GM19035 (cell line): ENCODE measurements at regions not wholly inside any gene's neighbourhood (a gene's known extent, or its start where the extent isn't known, plus 50 kb on each side); places are given as distances from the start of the nearest gene placed in this dataset.

Source experiments
- ATAC-seq: cut with Tn5 transposase; IDR thresholded peaks from one replicate; pipeline ENCODE4 v1.9.1; 2021; ENCODE audit not compliant: unreplicated experiment

DNA sequence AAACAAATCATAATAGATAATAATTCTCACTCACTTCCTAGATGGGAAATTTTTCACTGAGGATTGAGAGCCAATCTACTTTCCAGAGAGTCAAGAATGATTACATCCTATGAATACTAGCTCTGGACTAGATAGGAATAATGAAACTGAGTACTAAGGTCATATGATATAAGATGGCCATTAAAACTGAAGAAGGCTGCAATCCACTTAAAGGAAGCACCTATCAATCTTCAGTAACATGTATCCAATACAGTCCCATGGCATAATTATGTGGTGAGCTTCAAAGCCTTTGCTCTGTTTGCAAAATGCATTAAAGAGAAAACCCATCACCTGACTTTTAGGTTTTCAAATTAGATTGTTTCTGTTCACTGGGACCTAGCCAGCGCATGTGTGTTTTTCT lies 398.0 kb upstream of the MEIS1 start:
- no peak for ATAC-seq

DNA sequence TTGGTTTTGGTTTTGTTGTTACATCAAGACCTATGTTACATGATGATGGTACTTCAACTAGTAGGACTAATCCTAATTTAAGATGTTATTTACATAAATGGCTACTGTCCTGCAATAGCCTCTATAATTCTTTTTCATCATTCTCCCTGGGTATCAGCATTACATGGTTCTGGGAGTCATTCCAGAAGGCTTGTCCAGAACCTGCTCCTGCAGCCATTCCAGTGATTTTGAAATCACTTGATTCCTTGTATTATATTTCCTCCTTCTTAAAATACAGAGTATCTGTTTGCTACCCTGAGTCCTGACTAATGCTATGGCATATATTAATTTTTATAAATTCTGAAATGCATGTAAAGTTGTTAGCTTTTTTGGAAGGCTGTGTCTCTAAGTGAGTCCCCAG lies 400.5 kb upstream of the MEIS1 start:
- no peak for ATAC-seq

DNA sequence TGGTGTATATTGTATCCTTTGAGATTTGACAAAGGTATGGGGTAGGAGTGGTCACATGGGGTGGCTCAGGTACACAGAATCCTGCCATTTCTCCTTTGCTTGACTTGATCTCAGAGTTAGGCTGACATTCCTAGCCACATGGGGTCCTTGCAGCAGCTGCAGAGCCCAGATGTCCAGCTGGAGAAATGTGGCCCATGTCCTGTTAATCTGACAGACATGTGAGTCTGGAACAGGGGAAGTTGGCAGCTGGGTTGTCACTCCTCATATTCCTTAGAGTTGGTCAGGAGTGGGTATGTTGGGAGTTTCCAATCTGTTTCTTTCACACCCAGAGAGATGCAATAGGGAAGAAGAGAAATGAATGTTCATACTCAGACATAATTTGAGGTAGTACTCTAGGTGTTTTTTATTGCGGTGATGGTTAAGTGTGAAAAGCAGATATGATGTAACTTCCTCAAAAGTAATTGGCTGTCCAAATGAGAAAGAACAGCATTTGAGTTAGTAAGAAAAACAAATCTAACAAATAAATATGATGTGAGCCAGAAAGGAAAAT lies 402.6 kb upstream of the MEIS1 start:
- no peak for ATAC-seq

DNA sequence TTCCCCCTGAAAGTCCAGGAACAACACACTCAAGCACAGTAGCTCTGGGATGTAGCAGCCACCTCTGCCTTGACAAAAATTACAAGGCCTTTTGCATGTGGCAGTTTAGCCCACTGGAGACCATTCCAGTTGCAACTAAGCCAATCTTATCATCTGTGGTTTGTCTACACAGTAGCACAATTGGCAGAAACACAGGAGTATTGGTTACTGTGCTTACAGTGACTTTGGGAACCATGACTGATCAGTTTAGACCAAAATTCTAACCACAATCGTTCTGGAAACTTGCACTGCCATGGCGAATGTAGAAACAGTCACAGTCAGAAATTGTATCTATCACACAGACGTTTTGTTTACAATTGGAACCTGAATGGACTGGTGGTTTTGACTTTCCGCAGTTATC lies 403.7 kb upstream of the MEIS1 start:
- no peak for ATAC-seq

DNA sequence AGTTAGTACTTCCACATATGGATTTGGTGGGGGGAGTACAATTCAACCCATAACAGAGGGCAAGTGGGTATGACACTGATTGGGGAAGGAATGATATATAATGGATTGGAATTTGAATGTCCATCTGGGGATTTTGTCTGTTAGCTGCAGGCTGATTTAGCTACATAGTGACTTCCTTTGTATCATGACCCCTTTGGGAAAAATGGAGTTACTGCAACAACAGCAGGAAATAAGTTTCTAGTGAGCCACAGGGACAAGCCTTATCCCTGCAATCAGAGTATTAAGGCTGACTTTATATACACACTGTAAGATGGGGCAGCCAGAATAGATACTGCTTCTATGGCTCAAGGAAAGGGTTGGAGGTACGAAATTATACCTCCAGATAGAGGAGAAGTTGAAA lies 404.4 kb upstream of the MEIS1 start:
- ATAC-seq, result no peak

DNA sequence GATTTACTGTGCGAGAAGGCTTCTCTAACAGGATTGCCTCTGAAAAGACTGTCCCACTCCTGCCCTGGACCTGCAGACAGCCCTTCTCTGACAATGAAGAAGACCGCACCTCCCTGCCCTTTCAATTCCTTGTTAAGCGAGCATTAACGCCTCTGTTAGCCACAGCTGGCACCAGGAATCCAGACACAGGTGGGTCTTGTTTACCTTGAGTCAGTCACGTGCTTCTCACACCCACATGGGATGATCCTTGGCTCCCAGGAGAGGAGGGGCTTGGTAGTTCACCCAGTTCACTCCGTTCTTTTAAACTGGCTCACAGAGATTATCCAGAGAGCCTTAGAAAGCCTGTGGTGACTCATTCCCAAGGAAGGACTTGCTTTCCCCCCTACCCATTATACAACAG lies 410.5 kb upstream of the MEIS1 start:
- ATAC-seq, result no peak

DNA sequence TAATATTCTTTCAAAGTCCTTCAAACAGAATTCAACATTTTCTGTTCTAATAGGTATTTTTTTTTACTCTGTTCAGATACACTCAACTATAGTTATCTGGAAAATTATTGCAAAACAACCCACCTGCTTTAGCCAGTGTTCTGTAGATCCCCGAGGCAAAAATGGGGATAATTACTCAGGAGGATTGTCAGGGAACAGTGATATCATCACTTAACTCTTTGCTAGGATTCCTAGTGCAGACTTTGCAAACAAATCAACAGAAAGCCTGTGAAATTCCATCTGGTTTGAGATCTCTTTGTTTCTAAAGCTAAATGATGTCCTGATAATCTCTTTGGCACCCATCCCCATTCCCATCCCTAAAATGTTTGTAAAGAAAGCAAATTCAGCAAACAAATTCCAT lies 413.6 kb upstream of the MEIS1 start:
- no peak for ATAC-seq

DNA sequence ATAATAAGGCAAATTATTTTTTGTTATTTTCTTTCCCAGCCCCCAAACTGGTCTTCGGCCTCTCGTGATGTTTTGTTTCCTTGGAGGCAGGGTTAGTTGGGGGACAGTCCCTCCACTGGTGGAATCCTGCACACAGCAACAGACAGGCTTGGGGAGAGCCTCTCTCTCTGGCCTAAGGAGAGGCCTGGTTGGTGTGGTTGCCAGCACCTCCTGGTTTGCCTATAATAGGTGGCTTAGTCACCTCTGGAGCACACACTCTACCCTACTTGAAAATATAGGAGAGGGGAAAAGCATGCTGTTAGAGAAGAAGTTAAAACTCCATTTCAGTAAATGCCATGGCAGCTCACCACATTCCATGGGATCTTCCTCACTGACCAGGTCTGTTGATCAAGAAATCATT lies 417.2 kb upstream of the MEIS1 start:
- no peak for ATAC-seq

DNA sequence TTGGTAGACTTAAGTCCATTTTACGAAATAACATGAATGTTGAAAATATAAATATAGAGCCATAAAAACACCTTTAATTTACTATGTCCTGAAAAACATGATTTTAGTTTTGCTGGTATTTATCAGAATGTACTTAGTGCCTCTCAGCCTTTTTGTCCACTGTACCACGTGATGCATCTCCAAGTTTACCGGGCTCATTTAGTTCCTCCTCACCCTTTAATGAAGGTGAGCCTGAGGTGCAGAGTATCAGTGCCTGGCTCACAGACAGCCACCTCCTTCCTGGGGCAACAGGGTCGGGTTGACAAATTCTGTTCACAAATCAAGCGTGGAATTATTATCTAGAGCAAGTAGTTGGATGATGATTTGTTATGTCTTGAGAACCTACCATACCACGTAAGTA lies 420.5 kb upstream of the MEIS1 start:
- no peak for ATAC-seq

DNA sequence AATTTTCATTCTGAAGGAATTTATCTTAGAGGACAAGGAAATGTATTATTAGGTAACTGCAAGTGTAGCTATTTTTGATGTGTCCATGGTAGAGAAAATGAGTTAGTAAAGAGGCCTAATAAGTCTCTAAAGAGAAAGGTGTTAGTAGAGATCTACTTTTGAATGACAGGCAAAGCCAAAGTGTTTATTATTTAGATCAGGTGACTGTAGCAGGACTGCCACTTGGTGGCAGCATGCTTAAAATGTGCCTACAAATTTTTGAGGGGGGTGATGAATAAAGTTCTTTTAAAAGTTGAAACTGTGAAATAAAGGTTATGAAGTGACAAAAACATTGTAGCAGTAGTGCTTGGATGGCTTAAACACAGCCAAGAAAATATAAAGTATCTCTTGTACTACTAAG lies 421.5 kb upstream of the MEIS1 start:
- ATAC-seq, result no peak

DNA sequence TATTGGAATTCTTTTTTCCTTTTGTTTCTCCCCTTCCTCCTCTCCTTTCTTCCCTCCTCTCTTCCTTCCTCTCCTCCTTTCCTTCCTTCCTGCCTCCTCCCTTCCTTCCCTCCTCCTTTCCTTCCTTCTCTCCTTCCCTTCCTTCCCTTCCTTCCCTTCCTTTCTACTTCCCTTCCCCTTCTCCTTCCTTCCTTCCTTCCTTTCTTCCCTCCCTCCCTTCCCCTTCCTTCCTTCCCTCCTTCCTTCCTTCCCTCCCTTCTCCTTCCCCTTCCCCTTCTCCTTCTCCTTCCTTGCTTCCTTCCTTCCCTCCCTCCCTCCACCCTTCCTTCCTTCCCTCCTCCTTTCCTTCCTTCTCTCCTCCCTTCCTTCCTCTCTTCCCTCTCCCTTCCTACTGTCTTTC lies 431.0 kb upstream of the MEIS1 start:
- ATAC-seq, result no peak

DNA sequence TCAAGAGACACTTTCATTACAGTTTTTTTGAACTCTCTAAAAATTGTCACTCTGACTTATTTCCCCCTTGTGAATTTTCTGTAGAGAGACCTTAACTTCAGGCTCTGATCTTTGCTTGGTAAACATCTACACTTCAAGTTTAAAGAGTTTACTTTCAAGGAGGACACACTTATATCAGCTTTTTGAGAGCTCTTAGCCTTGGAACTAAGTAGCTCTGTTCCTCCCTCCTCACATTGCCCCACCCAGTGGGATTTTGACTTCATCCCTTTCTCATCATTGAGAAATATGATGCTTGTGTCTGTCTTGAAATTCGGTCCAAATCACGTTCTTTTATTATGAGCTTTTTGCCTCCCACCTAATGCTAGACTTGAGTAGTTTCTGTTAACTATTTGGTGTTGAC lies 433.4 kb upstream of the MEIS1 start:
- no peak for ATAC-seq

DNA sequence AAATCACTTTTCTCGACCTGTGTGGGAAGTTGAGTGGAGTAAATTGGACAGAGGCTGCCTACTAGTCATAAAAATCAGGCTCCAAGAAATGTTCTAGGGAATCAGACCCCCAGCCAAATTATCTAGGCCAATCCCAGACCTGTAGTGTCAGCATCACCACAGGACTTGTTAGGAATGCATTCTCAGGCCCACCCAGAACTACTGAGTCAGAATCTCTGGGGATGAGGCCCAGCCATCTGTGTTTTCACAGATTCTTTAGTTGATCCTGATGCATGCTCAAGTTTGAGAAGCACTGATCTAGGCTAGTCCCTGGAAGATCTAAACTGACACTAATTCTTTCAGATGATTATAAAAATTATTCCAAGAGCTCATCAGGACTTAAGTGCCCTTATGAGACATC lies 434.0 kb upstream of the MEIS1 start:
- ATAC-seq, result no peak

DNA sequence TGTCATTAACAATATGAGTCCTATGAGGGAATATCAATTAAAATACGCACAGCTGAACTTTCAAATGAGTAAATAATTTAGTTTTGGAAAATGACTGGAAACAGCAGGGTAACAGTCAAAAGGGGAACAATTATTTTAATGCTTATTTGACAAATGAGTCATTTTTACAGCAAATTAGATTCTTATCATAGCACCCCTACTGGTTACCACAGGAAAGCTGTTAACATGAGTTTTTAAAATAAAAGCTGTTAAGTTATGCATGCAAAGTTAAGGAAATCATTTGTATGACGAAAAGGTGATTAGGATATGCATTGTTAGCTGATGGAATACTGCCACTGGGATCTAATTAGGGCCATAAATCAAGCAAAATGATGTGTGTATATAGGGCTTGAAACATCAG lies 435.1 kb upstream of the MEIS1 start:
- no peak for ATAC-seq

DNA sequence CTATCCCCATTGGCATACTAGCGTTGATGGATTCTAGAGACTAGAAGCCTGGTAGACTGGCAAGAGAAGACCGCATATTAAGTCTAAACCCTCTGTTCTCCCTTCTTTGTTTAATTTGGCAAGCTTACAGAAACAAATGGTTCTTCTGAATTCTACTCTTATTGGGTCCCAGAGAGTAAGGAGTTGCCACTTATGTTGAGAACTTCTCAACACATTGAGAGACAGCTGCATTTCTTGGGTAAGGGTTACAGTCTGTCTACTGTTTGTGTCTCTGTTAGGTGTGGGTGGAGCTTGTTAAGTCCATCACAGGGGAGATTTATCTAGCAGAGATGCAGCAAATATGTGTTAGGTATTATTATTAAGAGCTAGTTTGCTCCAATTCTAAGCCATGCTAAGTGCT lies 435.8 kb upstream of the MEIS1 start:
- no peak for ATAC-seq

DNA sequence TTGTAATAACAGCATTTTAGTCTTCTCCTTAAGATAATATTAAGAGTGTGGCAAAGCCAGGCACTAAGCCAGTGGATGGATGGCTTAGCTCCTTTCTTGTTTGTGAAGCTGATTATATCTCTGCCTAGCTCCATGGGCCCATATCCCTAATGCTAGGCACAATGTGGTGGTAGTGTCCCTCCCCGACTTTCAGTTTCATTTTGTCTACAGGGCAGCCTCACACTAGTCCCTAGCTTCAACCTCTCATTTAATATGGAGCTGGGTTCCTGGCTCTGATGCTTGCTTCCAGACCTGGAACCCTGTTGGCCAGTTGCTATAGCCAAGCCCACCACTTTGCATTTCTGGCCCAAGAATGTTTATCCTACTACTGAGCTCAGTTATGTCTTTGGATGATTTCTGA lies 437.0 kb upstream of the MEIS1 start:
- no peak for ATAC-seq

DNA sequence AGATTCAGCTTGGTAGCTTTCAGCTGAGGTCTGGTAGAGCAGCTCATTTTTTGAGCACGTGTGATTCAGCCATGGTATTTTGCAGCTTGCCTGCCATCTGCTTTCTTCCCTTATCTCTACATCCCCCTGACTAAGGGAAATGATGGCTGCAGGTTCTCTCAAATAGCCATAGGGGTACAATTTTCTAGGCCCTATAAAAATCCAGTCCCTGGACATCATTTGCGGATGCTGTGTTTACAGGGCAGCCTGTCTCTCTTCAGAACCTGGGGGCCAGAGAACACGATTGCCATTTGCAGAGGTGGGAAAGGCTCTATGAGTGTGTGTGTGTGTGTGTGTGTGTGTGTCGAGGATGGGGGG lies 442.7 kb upstream of the MEIS1 start:
- no peak for ATAC-seq

DNA sequence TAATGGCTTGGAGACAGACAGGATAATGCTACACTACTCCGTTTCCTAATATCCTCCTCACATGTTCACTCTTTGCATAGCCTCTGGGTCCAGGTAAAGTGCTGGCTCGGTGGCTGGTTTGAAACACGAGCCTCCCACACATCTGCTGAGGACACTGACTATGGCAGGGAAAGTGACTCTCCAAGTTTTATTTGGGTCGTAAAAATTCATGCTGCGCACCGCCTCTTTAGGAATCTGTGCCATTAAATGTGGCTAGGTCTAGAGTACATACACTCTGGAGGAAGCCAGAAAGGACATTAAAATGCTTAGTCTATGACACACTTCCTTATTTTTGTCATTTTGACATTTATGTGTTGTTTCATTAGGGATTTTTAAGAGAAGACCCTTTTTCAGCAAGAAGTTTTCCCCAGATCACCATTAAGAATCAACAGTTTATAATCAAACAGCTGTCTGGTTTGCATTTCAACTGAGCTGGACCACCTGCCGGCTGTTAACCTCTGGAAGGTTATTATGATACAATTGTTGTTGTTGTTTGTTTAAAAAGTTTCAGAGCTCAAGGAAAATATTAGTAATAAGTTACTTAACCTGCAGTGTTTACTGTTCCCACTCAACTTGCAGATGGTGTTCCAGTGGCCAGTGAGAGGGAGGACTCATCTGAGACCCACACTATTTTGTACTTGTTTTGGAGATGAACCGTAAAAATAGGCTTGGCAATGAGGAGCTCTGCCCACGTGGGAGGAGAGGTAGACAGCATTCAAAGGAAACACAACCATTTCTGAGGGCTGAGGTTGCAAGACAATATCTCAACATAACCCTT lies 443.3 kb upstream of the MEIS1 start:
- ATAC-seq, result no peak

DNA sequence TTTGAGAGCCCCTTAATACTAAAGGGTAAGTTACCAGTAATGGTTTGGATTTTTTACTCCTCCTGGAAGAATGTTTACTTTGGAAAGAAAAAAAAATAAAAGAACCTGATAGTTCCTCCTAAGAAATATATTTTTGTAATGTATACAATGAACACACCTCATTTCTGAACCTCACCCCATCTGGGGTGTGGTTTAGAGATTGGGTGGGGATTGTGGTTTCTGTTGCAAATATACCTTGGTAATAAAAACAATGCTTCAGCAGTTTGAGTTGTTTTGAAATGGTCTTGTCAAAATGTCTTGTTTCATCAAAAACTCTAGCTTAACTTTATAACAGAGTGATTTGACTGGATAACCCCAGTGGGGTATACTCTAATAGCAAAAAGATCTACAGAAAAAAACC lies 448.9 kb upstream of the MEIS1 start:
- ATAC-seq, result no peak

DNA sequence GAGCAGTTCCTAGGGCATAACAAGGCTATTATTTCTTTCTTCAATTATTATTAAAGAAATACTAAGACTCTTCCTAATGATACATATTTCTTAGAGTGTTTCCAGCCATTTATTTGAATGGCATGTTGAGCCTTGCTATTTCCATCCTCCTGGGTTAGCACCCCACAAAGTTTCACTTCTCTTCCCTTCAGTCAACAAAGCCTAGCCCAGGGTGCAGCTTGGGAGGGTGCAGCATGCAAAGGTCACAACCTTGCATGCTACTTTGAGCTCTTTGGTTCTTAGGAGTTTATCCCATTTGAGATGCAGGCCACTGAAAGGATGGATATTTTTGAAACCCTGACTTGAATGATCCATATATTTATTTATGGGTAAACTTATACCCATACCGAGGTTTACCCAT lies 454.4 kb upstream of the MEIS1 start:
- no peak for ATAC-seq

DNA sequence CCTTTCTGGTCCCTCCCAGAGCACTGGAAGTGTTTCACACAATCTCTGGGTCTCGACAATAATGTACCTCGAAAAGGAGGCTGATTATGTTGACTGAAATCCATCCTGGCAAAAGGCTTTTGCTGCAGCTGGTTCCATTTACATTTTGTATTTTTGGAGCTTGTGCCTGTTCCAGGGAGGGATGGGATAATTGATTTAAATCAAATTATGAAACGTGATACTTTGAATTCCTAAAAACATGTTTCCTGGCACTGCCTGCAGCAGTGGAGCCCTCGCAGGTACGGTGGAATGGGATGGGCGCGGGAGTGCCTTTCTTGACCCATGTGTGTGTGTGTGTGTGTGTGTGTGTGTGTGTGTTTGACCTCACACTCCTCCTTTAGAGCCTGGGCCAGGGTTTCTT lies 455.5 kb upstream of the MEIS1 start:
- no peak for ATAC-seq

DNA sequence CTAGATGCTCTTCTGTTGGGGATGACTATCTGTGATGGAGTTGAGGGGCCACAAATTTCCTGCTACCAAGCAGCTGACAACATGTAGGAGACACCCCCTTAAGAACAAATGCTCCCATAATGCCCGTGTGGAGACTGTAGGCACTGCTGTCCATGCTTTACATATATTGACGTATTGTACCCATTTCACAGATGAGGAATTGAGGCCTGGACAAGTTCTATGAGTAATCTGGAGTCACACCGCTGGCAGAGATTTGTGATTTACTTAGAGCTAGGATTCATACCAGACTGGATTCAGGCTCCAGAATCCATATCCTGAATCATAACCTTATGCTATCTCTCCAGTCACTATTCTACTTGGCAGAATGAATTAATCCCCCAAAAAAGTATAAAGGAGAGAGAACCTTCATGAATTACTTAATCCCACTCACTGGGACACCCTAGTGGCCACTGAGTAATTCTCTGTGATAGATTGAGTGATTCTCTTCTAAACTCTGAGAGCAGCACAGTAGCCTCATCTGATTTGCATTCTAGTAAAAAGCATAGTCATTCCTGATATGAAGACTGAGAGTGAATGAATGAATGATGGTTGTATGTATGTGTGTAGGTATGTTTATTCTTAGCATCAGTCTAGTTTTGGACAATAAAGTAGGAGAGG lies 460.7 kb upstream of the MEIS1 start:
- no peak for ATAC-seq

DNA sequence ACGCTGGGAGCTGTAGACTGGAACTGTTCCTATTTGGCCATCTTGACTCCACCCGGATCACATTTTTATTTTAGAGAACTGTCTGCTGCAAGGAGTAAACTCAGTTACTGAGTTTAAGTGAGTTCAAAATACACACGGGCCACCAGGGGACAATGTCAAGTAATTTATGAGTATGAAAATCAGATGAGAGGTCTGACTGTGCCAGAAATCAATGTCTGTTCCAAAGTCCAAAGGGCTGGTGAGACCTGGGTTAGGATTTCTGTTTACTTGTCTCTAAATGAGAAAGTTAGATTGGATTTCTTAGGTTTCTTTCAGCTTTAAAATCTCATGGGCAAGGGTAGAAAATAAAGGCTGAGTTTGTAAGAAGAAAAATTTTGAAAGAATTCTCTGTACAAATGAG lies 465.8 kb upstream of the MEIS1 start:
- ATAC-seq, result no peak
